OCI-LY1 (cell line): ENCODE measurements at regions not wholly inside any gene's neighbourhood (a gene's known extent, or its start where the extent isn't known, plus 50 kb on each side); places are given as distances from the start of the nearest gene placed in this dataset.

ENCODE experiments used
- CTCF ChIP-seq: fragments of 200-600 bp; sonication (generic), shearing (Covaris generic); IDR thresholded peaks from 2 replicates; pipeline ENCODE4 v1.5.1; 2017; ENCODE audit warnings: mild to moderate bottlenecking, antibody characterized with exemption, low read length, moderate library complexity, mixed read lengths
- EZH2 ChIP-seq: fragments of 200-600 bp; sonication (generic), shearing (Covaris generic); IDR thresholded peaks from 2 replicates; pipeline ENCODE4 v1.8.0; 2017; ENCODE audit warnings: borderline replicate concordance, mixed run types, mild to moderate bottlenecking, antibody characterized with exemption, low read length, moderate library complexity, mixed read lengths

GRCh38 chrX:67004451-67004850 lies 365.6 kb upstream of the EDA2R start:
- no peak for TF ChIP-seq EZH2
- no peak for TF ChIP-seq CTCF
